ENCODE measurements at regions not wholly inside any gene's neighbourhood (a gene's known extent, or its start where the extent isn't known, plus 50 kb on each side); places are given as distances from the start of the nearest gene placed in this dataset.
A peak's percentile ranks its signal among the peaks of the same experiment; 100 is the strongest.

DNA sequence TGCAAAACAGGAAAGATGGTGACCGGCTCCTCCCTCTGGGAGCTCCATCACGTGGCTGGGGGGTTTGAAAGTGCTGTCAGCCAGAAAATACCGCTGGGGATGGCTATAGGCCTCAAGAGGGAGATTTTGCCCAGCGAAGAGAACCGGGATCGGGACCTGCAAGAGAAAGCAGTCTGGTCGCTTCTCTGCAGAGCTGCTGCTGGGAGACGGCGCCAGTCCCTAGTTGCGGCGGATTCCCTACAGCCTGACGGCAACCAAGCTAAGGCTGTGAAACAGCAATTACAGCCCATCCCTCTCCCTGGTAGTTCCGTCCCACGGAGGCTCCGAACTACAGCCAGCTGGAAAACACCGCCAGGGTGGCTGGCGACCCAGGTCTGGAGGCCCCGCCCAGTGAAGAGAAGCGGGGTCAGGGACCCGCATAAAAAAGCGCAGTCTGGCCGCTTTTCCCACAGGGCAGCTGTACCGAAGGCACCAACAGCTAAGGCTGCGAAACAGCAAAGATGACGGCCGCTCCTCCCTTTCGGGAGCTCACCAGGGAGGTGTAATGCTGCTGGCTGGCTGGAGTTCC is 238.1 kb upstream of the IRAK1BP1 start:
- TF ChIP-seq POLR2AphosphoS5 (IDR thresholded peaks at IDR 0.05; ENCODE audit: low read depth) (no peak), EZH2phosphoT487 (IDR thresholded peaks at IDR 0.05; ENCODE audit: unreplicated experiment) (no peak), CREB1 (CRISPR knock-in tag; IDR thresholded peaks at IDR 0.05; ENCODE audit: low read depth) (no peak), EZH2 (IDR thresholded peaks at IDR 0.05; ENCODE audit: low read depth, unreplicated experiment) (no peak)
- TF ChIP-seq, protein P1, sequence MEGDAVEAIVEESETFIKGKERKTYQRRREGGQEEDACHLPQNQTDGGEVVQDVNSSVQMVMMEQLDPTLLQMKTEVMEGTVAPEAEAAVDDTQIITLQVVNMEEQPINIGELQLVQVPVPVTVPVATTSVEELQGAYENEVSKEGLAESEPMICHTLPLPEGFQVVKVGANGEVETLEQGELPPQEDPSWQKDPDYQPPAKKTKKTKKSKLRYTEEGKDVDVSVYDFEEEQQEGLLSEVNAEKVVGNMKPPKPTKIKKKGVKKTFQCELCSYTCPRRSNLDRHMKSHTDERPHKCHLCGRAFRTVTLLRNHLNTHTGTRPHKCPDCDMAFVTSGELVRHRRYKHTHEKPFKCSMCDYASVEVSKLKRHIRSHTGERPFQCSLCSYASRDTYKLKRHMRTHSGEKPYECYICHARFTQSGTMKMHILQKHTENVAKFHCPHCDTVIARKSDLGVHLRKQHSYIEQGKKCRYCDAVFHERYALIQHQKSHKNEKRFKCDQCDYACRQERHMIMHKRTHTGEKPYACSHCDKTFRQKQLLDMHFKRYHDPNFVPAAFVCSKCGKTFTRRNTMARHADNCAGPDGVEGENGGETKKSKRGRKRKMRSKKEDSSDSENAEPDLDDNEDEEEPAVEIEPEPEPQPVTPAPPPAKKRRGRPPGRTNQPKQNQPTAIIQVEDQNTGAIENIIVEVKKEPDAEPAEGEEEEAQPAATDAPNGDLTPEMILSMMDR (conservative IDR thresholded peaks at IDR 0.05; ENCODE audit: low read depth in 2 of 2): 0 out of 4 replicates have a peak, but pooled peaks of 1 of the 2 experiments have one; percentile 10
- TF ChIP-seq, protein P2, sequence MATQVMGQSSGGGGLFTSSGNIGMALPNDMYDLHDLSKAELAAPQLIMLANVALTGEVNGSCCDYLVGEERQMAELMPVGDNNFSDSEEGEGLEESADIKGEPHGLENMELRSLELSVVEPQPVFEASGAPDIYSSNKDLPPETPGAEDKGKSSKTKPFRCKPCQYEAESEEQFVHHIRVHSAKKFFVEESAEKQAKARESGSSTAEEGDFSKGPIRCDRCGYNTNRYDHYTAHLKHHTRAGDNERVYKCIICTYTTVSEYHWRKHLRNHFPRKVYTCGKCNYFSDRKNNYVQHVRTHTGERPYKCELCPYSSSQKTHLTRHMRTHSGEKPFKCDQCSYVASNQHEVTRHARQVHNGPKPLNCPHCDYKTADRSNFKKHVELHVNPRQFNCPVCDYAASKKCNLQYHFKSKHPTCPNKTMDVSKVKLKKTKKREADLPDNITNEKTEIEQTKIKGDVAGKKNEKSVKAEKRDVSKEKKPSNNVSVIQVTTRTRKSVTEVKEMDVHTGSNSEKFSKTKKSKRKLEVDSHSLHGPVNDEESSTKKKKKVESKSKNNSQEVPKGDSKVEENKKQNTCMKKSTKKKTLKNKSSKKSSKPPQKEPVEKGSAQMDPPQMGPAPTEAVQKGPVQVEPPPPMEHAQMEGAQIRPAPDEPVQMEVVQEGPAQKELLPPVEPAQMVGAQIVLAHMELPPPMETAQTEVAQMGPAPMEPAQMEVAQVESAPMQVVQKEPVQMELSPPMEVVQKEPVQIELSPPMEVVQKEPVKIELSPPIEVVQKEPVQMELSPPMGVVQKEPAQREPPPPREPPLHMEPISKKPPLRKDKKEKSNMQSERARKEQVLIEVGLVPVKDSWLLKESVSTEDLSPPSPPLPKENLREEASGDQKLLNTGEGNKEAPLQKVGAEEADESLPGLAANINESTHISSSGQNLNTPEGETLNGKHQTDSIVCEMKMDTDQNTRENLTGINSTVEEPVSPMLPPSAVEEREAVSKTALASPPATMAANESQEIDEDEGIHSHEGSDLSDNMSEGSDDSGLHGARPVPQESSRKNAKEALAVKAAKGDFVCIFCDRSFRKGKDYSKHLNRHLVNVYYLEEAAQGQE (IDR thresholded peaks at IDR 0.05; ENCODE audit: unreplicated experiment): no peak

All from GM23338 (cell line).